Lower leg skin (tissue), 3 donors: ENCODE measurements at regions not wholly inside any gene's neighbourhood (a gene's known extent, or its start where the extent isn't known, plus 50 kb on each side); places are given as distances from the start of the nearest gene placed in this dataset.

Experiments used
- POLR2A ChIP-seq, 2 donors: fragments of 450-650 bp; IDR thresholded peaks; one replicate each; pipeline ENCODE4 v1.6.1; 2016 to 2017; ENCODE audit warnings: antibody characterized with exemption in 2 of 2, mild to moderate bottlenecking in 1 of 2, moderate library complexity in 1 of 2
- TF ChIP-seq, protein P1 (sequence below), 3 donors: fragments of 450-650 bp; IDR thresholded peaks; one replicate each; pipeline ENCODE4 v1.5.1; 2016; ENCODE audit warnings: antibody characterized with exemption in 3 of 3, mild to moderate bottlenecking in 3 of 3, moderate library complexity in 2 of 3

GRCh38 chr10:109070492-109070891 lies 852.8 kb downstream of the XPNPEP1 start:
- TF ChIP-seq, protein P1, sequence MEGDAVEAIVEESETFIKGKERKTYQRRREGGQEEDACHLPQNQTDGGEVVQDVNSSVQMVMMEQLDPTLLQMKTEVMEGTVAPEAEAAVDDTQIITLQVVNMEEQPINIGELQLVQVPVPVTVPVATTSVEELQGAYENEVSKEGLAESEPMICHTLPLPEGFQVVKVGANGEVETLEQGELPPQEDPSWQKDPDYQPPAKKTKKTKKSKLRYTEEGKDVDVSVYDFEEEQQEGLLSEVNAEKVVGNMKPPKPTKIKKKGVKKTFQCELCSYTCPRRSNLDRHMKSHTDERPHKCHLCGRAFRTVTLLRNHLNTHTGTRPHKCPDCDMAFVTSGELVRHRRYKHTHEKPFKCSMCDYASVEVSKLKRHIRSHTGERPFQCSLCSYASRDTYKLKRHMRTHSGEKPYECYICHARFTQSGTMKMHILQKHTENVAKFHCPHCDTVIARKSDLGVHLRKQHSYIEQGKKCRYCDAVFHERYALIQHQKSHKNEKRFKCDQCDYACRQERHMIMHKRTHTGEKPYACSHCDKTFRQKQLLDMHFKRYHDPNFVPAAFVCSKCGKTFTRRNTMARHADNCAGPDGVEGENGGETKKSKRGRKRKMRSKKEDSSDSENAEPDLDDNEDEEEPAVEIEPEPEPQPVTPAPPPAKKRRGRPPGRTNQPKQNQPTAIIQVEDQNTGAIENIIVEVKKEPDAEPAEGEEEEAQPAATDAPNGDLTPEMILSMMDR (IDR thresholded peaks at IDR 0.05), result no peak
- TF ChIP-seq POLR2A (IDR thresholded peaks at IDR 0.05), result no peak
